ENCODE measurements at regions not wholly inside any gene's neighbourhood (a gene's known extent, or its start where the extent isn't known, plus 50 kb on each side); places are given as distances from the start of the nearest gene placed in this dataset.

GRCh38 chr12:91922139-91922538 lies 223.5 kb downstream of the BTG1 start:
- Histone ChIP-seq H3K36me3 (replicated peaks in 1 of 2; ENCODE audit: control extremely low read depth in 1 of 2, control insufficient read depth in 1 of 2, extremely low read depth in 1 of 2, insufficient read depth in 2 of 2, low read length in 1 of 2) (peaks cover 0 to 1% of the 10 kb centered on the region in 2 experiments), H3K27me3 (replicated peaks in 1 of 4; ENCODE audit: control extremely low read depth in 1 of 4, control insufficient read depth in 3 of 4, insufficient read depth in 4 of 4, low read length in 3 of 4) (no peaks in the 10 kb centered on the region), H2AFZ (ENCODE audit: insufficient read depth, low read depth, low read length, poor library complexity, severe bottlenecking) (no peak overlapping the region), H3K9ac (ENCODE audit: low read length) (no peak overlapping the region), H3K79me2 (ENCODE audit: control insufficient read depth, insufficient read depth, low read length) (no peaks in the 10 kb centered on the region), H4K20me1 (ENCODE audit: control insufficient read depth, insufficient read depth, low read length, poor library complexity, severe bottlenecking) (no peaks in the 10 kb centered on the region), H3K4me1 (ENCODE audit: control insufficient read depth in 2 of 2, insufficient read depth in 2 of 2, low read length in 2 of 2) (no peaks in the 10 kb centered on the region), H3K4me3 (ENCODE audit: control extremely low read depth in 1 of 5, extremely low read depth in 1 of 5, insufficient read depth in 1 of 5, low read depth in 2 of 5, low read length in 4 of 5) (no peak overlapping the region), H3K27ac (ENCODE audit: low read length in 2 of 2) (no peak overlapping the region), H3K4me2 (replicated peaks; ENCODE audit: low read depth, low read length, poor library complexity, severe bottlenecking) (no peak overlapping the region), H3K9me3 (ENCODE audit: control extremely low read depth in 1 of 3, control insufficient read depth in 2 of 3, insufficient read depth in 1 of 3, low read length in 2 of 3) (peaks cover 0 to 10% (median 0%) of the 10 kb centered on the region in 3 donors)
- no peak for TF ChIP-seq EZH2 (IDR thresholded peaks at IDR 0.05; ENCODE audit: borderline replicate concordance, insufficient read depth, low read depth, low read length, poor library complexity, severe bottlenecking)
- TF ChIP-seq CTCF (IDR thresholded peaks at IDR 0.05), result no peak
- ChIA-PET POLR2A (no interaction called here), CTCF (no interaction called here)
- no peak overlapping the region for H3K27ac Mint-ChIP-seq
- intact Hi-C loops (cut with micrococcal nuclease), result no loop called here
- no peaks in the 10 kb centered on the region for H3K9me3 Mint-ChIP-seq (ENCODE audit: insufficient read depth)
- H3K27me3 Mint-ChIP-seq, result peaks cover 3% of the 10 kb centered on the region
- no peaks in the 10 kb centered on the region for H3K4me1 Mint-ChIP-seq
- DNase-seq (no peak), ATAC-seq (ENCODE audit: low read depth) (no peak)
- 78% methylated on average over 1 of the region's 1 CpG for WGBS (ENCODE audit: insufficient coverage)
- no peak overlapping the region for H3K4me3 Mint-ChIP-seq

GRCh38 chr12:91921555-91921954 lies 224.1 kb downstream of the BTG1 start:
- intact Hi-C loops (cut with micrococcal nuclease), result no loop called here
- Histone ChIP-seq H3K4me1 (ENCODE audit: control insufficient read depth in 2 of 2, insufficient read depth in 2 of 2, low read length in 2 of 2) (no peaks in the 10 kb centered on the region), H3K4me2 (replicated peaks; ENCODE audit: low read depth, low read length, poor library complexity, severe bottlenecking) (no peak overlapping the region), H3K79me2 (ENCODE audit: control insufficient read depth, insufficient read depth, low read length) (no peaks in the 10 kb centered on the region), H3K4me3 (ENCODE audit: control extremely low read depth in 1 of 5, extremely low read depth in 1 of 5, insufficient read depth in 1 of 5, low read depth in 2 of 5, low read length in 4 of 5) (no peak overlapping the region), H3K27me3 (replicated peaks in 1 of 4; ENCODE audit: control extremely low read depth in 1 of 4, control insufficient read depth in 3 of 4, insufficient read depth in 4 of 4, low read length in 3 of 4) (no peaks in the 10 kb centered on the region), H4K20me1 (ENCODE audit: control insufficient read depth, insufficient read depth, low read length, poor library complexity, severe bottlenecking) (no peaks in the 10 kb centered on the region), H3K9ac (ENCODE audit: low read length) (no peak overlapping the region), H3K9me3 (ENCODE audit: control extremely low read depth in 1 of 3, control insufficient read depth in 2 of 3, insufficient read depth in 1 of 3, low read length in 2 of 3) (peaks cover 0 to 10% (median 0%) of the 10 kb centered on the region in 3 donors), H2AFZ (ENCODE audit: insufficient read depth, low read depth, low read length, poor library complexity, severe bottlenecking) (no peak overlapping the region), H3K27ac (ENCODE audit: low read length in 2 of 2) (no peak overlapping the region), H3K36me3 (replicated peaks in 1 of 2; ENCODE audit: control extremely low read depth in 1 of 2, control insufficient read depth in 1 of 2, extremely low read depth in 1 of 2, insufficient read depth in 2 of 2, low read length in 1 of 2) (peaks cover 0 to 1% of the 10 kb centered on the region in 2 experiments)
- H3K4me3 Mint-ChIP-seq, result no peak overlapping the region
- DNase-seq (no peak), ATAC-seq (ENCODE audit: low read depth) (no peak)
- no CpG with 5 or more reads among the region's 2 CpGs for WGBS (ENCODE audit: insufficient coverage)
- no peak overlapping the region for H3K27ac Mint-ChIP-seq
- ChIA-PET CTCF (no interaction called here), POLR2A (no interaction called here)
- H3K9me3 Mint-ChIP-seq (ENCODE audit: insufficient read depth), result peaks cover 2% of the 10 kb centered on the region
- H3K4me1 Mint-ChIP-seq, result no peaks in the 10 kb centered on the region
- H3K27me3 Mint-ChIP-seq, result peaks cover 5% of the 10 kb centered on the region
- no peak for TF ChIP-seq EZH2 (IDR thresholded peaks at IDR 0.05; ENCODE audit: borderline replicate concordance, insufficient read depth, low read depth, low read length, poor library complexity, severe bottlenecking)
- no peak for TF ChIP-seq CTCF (IDR thresholded peaks at IDR 0.05)
